Stimulated activated CD4-positive, alpha-beta T cell treated with anti-CD3 and anti-CD28 coated beads, Interleukin-2, amount 100 ng/mL, for 48 hours (primary cell): ENCODE measurements at regions not wholly inside any gene's neighbourhood (a gene's known extent, or its start where the extent isn't known, plus 50 kb on each side); places are given as distances from the start of the nearest gene placed in this dataset.

Experiments
- DNase-seq, 2 donors: peaks; one replicate each; pipeline ENCODE4 v3.0.0-alpha.2; 2020

DNA sequence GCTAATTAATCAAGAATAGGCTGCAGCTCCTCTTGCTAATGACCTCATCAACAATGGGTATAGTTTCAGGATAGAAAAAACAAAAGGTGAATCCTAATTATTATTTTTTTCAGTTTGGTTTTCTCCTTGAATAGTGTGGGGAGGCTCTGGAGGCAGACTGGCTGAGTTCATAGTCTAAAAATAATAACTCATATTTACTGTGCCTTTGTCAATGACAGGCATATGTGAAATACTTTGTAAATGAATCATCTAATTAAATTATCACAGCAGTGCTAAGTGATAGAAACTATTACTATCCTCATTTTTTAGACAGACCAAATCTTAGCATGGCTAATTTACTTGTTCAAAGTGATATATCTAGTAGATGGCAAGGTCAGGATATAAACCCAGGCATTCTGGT, 1261.0 kb upstream of the SLC10A2 start:
- no peak for DNase-seq

DNA sequence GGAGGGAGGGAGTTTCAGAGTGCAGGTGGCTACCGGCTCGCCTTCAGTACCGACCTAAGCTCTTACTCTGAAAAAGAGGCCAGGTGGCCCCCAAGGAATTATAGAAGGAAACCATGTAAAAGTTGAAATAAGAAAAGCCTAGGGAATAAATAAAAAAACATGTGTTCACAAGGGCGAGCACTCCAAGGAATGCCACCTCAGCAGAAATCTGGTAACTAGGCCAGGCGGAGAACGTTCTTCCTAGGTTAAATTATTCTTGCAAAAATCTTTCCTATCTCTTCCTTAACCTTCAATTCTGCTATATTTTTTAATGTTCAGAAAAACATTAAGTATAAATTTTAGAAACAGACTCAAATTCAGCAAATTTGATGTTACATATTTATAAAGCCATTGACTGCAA, 1260.3 kb upstream of the SLC10A2 start:
- no peak for DNase-seq

DNA sequence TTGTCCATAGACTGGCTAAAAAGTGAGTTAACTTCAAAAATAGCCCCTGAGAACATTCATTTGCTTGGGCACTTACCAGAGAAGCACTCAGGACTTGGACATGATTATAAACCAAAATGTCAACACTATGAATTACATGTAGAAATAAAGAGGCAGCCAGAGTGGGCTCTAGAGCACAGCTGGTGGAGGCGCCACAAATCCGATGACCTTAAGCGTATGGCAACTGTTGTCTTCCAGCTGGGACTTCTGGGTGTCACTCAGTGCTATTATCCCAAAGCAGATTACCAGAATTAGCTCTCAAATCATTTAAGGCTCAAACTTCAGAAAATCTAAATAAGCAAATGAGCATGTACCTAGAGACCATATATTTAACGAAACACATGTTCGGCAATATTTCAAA, 1255.5 kb upstream of the SLC10A2 start:
- no peak for DNase-seq

DNA sequence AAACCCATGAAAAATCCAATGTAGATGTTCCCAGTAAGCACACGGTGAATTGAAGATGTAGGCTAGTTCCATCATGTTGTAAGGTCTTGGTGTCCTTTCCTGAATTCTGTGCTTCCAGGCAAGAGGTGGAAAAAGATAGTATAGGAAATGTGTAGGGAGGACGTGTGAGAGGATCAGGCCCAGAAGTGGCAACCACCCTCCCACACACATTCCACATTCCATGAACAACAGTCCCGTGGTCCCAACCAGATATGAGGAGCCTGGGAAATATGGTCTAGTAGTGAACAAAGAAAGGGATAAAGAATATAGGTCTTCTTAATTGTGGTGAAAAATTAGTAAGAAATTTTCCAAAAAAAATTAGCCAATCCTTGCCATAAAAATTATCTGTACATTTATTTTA, 1254.2 kb upstream of the SLC10A2 start:
- DNase-seq: no peak

DNA sequence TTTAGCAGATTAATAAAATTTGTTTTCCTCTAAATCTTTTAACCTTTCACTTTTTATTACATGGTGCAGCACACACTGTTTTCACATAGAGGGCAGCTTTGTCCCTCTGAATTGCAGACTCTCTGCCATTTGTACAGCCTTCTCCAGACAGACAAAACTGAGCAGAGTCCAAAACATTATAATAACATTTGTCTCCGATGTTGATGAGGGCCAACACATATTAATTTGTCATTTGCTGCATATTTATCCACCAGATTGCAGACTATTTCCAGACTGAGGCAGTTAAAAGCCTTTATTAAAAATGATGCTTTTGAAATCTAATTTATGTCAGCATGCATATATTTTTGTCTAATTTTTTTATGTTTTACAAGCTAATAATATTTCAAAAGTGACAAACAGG, 1251.9 kb upstream of the SLC10A2 start:
- no peak for DNase-seq

DNA sequence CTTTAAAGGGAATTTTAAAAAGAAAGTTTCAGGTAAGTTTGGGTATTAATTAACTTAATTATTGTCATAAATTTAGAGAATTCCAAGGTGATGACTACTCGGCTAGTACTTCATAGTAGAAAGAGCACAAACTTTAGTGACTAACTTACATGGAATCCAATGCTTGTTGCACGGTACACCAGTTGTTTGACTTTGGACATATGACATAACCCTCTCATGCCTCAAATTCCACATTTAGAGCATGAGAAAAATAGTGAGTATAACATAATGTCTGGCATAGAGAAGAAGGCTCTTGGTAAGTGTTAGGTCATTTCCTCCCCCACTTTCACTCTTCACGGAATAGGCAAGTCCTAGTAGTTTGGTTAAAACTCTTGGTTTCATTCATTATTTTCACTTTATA, 1249.4 kb upstream of the SLC10A2 start:
- DNase-seq: no peak

DNA sequence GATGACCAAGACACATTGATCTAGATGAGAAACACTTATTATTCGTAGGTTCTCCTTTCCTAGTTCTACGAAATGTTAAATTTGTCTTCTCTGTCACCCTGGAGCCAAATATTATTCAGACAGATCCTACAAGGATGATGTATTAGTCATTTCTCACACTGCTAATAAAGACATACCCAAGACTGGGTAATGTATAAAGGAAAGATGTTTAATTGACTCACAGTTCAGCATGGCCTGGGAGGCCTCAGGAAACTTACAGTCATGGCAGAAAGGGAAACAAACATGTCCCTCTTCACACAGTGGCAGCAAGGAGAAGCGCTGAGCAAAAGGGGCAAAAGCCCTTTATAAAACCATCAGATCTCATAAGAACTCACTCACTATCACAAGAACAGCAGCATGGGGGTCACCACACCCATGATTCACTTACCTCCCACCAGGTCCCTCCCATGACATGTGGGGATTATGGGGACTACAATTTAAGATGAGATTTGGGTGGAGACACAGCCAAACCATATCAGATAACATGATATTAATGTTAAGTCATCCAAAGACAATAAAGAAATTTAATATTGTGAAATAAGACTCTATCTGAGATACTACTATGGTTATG, 1248.8 kb upstream of the SLC10A2 start:
- DNase-seq: no peak

DNA sequence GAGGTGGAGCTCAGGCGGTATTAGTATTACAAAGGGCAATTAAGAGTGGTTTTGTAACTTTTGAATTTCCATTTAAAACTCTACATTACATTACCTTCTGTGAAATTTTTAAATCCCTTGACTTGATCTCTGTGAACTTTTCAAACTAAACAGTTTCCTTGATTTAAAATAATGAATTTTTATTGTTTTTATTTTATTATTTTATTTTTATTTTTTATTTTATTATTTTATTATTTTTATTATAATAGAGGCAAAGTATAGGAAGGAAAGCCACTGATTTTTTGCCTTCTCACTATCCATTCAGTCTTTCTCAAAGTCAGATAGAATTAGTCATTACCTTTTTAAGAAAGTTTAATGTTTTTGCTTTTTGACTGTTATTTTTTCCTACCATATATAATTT, 1248.1 kb upstream of the SLC10A2 start:
- DNase-seq: no peak

DNA sequence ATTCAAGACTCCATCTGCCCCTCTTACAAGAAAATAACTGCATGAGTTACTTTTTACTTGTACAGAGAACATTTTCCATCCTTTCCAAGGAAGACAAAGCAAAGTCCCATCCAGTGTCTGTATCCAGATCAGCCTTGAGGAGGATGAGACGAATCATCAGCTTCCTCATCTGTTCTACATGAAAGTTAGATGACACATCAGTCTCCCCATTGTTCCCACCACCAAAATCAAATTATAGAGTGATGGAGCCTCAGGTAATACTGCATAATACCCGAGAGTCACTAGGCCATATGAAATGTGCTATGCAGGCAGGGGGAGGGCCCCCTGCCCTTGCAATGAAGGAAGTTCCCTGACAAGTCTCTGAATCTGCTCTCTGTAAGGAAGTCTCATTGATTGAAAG, 1244.6 kb upstream of the SLC10A2 start:
- no peak for DNase-seq

DNA sequence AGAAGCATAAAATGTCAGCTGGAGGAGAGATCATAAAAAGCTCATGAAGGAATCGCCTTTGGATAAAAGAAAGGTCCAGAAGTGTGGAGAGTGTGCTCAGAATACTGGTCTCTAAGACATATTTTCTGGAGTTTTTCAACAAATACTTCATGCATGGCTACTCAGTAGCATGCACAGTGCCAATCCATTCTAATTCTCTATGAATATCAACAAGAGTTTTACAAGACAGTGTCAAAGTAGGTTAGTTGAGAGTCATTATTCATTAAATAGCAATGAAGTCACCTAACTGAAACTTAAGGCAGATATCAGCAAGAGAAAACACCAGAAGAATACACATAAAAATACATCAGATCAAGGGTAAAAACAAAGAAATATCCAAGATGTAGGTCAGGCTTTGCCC, 1243.2 kb upstream of the SLC10A2 start:
- no peak for DNase-seq

DNA sequence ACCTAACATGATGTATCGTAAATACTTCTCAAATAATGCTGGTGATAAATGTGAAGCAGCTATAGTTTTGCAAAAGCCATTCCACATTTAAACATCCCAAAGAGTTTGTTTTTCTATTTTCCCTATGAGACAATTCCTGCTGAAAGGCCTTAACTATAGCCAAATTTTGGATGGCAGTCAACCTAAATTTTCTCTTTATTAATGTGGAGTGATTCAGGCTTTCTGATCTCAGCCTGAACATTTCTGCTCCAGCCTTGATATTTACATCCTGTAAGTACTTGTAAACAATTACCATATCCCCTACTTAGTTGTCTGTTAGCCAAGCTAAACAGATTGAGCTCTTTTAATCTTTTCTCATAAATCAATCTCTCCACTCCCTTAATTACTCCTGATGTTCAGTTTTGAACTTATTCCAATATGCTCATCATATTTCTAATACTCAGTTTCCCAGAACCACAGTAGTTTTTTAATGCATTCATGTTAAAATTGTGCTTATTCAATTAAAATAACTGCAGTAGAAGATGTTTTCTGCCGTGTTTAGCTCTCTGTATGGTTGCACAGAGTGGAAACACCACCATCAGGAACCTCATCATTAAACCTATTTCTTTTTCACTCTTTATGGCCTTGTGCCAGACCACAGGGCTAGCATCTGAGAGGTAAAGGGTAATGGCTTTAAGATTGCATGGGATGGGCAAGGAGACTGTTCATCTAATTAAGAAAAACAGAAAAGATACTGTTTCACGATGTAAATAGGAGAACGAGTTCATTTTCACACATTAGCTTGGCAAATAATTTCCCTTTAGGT, 1235.2 kb upstream of the SLC10A2 start:
- DNase-seq: no peak

DNA sequence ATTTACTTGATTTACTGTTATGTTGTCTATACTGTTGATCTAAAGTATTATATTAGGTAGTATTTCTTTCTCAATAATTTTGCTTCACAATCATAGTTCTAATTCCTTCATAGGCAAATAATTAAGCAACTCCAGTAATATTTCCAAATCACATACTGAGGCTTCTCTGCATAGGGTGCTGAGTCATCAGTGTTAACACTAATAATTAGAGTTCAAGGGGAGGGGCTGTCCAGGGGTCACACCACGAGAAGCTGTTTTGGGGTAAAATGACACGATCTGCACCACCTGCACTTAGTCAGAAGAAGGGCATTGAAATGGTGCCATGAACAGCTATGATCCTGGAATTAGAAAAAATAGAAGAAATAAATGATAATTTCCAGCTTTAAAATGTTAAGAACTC, 1230.9 kb upstream of the SLC10A2 start:
- DNase-seq: no peak

DNA sequence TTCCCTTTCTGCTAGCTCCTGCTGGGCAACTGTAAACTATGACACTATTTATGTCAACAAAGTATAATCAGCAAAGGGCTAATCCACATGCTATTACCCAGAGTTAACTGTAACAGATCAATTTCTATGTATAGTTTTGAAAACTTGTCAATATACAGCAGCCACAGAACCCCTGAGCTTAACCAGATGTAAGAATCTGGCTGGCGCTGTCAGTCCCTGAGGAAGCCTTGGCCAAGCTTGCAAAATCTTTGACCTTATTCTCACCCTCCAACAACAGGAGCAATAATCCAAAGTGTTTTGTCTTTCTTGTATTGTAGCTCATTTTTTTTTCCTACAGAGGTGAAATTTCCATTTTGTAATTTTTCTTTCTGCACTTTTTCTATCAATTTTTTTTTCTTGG, 1230.1 kb upstream of the SLC10A2 start:
- no peak for DNase-seq

DNA sequence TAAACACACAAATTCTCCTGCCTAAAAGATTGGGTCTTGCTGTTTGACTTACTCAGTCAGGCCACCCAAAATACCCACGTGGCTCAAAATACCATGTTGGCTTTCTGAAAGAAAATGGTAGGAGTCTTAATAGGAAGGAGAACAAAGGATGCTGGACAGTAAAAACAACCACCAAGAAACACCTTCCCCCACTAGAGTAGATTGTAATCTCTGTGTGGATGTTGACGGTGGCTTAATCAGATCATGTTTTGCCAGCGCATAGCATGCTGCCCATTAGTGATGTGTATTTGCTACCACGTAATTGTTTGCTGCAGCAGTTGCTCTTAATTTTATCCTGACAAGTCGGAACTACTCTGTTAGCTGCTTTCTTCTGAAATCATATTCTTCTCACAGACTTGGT, 1229.3 kb upstream of the SLC10A2 start:
- DNase-seq: no peak

DNA sequence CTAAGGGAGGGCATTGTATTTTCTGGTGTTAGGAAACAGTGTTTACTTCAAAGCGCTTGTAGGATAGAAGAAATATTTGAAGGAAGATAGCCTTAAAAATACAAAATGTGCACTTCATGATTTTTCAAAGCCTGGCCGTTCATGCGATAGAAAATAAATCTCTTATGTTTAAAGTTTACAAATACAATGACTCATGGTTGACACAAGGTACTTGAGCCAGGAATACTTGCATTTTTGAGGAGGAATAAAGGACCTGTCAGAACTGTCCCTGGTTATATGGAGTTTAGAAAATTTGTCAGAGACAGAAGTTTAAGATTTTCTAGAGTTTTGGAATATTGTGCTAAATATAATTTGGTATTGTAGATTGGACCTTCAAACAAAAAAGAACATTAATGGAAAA, 1223.2 kb upstream of the SLC10A2 start:
- no peak for DNase-seq

DNA sequence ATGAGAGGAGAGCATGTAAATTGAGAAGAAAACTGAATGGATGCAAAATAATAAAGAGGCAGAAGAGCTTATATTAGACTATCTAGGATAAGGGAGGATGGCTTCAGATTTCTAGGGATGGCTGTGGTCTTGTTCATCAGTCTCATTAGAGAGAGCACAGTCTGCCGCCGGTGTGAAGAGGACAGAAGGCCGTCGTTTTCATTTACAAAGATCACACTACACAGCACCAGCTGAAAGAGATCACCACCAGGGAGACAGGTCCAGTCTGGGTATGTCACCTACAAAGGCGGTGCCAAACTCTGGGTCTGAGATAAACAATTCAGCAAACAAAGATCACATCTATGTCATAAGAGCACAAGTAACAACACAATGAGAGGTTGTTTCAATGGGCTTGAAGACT, 1222.3 kb upstream of the SLC10A2 start:
- no peak for DNase-seq

DNA sequence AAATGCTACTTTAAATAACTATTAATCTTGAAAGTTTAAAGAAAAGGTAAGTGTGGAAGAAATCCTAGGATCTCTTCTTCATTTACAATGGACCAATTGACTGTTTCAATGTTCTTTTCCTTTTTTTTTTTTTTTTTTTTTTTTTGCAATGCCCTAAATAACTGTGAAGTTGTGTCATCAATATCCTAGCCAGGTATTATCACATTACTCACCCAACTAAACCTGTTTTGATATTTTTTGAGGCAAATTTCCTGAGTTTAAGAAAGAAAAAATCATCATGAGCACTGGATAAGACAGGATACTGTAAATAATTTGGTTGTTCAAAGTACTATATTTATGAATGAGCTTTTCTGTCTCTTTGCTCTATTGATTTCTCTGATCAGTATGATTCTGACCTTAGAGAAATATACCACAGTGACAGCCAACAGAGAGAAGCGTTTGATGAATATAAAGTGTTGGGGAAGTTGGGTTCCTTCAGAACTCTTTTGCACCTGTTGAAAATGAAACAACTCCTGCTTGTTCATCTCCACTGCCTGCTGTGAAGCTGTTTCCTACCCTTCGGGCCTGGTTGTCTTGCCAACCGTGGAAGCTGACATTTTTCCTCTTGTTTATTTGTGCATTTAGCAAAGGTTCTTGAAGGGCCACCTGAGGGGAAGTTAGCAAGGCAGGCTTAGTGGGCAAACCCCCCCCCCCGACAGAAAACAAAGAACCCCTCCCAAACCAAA, 1220.5 kb upstream of the SLC10A2 start:
- DNase-seq: no peak

DNA sequence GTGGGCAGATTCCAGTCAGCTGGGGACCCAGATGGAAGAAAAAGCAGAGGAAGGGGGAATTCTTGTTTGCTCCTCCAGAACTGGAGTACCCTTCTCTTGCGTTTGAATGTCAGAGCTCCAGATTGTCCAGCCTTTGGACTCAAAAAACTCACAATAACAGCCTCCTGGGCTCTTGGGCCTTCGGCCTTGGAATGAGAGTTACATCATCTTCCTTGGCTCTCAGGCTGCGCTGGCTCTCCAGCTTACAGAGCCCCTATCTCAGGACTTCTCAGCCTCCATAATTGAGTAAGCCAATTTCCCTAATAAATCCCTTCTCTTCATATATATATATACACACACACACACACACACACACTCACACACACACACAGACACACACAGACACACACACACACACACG, 1215.7 kb upstream of the SLC10A2 start:
- no peak for DNase-seq

DNA sequence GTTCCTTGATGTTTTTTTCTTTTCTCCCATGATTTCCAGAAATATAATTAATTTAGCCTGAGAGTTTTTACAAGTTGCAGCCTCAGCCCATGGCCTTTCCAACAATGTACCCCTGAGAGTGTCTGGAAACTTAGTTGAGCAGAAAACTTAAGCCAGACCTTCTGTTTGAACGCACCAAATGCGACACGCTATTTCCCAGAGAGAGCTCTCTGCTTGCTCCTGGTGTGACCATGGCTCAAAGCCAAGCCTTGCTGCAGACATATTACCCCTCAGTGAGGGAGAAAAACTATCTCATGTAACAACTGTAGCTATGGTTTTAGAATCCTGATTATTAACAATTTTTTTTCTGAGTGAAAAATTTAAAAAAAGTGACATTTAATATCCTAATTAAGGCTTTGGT, 1204.5 kb upstream of the SLC10A2 start:
- DNase-seq: no peak

DNA sequence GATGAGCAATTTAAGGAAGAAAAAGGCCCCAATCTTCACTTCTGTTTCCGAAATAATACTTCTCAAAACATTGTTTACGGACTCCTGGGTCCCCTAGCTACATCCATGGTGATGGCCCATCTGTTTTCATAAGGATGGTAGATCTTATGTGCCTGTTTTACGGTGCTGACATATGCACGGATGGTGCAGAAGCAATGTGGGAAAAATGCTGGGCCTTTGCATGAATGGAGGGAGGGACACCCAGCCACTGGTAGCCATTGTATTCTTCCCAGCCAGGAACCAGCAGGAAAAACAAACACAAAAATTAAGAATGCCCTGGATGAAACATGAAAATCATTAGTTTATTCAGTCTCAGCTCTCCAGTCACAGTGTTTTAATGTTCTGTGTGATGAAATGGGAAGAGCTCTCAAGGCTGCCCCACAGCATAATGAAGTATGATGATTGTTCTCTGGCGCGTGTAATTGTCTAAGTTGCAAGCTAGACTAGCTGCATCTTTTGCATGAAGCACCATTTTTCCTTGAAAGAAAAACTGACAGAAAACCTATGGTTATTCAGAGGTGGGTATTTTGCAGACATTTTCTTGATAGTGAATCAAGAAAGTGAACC, 1201.1 kb upstream of the SLC10A2 start:
- no peak for DNase-seq

DNA sequence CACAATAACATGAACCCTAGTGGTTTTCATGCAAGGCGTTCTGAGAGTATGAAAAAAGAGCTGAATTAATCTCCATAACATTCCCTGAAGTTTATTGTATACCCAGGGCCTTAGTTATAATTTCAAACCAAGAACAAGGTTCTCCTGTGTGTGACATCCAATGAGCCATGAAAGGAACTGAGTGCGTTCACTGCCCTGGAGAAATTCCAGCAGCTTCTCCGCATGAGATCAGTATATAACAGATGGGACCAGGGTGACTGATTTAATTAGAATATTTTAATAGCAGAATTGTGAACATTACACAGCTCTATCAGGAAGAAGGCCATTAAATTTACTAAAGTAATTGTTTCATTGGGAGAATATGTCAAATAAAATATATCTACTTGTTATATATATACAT, 1190.5 kb upstream of the SLC10A2 start:
- no peak for DNase-seq

DNA sequence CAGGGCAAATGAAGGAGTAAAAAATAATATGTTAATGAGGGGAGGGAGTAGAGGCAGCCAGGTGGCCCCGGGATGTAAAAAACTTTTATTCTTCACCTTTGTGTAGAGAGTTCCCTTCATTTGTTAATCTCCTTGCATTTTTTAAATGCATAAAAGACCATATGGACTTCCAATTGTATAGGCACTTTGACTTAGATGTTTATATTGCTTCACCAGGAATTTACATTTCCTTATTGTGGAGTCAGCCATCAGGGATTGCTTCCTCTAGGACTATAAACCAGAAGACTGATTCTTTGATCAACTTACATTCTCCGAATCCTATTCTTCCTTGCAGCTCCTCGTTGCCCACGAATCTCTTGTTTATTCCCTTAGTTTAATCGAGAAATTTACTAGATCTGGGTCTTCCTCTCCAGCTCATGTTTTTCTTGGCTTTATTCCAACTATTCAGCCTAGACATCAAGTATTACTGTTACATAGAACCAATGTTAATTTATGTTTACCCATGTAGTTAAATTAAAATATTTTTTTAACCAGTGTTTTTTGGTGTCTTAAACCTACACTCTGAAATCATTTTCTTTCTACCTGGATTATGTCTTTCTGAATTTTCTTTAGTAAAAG, 1187.0 kb upstream of the SLC10A2 start:
- no peak for DNase-seq

DNA sequence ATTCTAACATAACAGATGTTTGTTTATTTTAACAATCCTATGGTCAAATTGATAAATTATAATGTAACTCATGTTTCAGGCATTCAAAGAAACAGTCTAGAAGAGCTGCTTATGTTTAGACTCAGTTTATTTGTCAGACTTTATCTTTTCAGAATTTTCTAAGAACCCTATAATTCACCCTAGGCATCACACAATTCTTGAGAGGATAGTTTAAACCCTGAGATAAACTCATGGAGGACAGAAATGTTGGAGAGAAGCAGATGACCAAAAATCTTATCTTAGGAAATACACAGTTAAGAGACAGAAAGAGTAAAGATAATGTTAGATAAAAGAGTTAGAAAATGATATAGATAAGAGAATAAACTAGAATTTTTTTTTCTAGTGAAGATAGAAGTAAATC, 1185.7 kb upstream of the SLC10A2 start:
- no peak for DNase-seq
